ENCODE measurements at regions not wholly inside any gene's neighbourhood (a gene's known extent, or its start where the extent isn't known, plus 50 kb on each side); places are given as distances from the start of the nearest gene placed in this dataset.
"Not testable (repeated sequence)": the region's sequence is repeated elsewhere in the genome, so short reads cannot be mapped to it uniquely, and the experiment has no call there.

GRCh38 chr1:55885619-55886018 lies 670.5 kb upstream of the USP24 start:
- no peak for DNase-seq (ENCODE audit: low read depth, low spot score)

GRCh38 chr1:55882931-55883330 lies 667.8 kb upstream of the USP24 start:
- no peak for DNase-seq (ENCODE audit: low read depth, low spot score)

DNA sequence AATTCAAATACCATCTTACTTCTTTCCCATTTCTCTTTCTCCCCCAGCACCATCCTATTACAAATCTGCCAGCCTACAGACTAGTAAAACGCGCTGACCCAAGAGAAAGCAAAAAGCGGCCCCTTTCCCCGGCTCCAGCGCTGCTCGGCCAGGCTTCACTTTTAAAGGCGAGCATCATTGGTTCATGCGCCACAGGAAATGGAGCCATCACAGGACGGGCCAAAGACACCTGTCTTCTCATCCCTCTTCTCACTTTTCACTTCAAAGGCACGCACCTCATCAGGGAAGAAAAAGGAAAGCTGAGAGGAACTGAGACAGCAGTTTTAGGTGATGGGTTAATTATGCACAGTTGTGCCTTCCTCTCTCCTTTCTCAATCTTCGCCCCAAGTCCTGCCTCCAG lies 664.2 kb upstream of the USP24 start:
- no peak for DNase-seq (ENCODE audit: low read depth, low spot score)

GRCh38 chr1:55877437-55878232 lies 662.5 kb upstream of the USP24 start:
- no peak for DNase-seq (ENCODE audit: low read depth, low spot score)

GRCh38 chr1:55876276-55877060 lies 661.3 kb upstream of the USP24 start:
- DNase-seq (ENCODE audit: low read depth, low spot score): no peak

DNA sequence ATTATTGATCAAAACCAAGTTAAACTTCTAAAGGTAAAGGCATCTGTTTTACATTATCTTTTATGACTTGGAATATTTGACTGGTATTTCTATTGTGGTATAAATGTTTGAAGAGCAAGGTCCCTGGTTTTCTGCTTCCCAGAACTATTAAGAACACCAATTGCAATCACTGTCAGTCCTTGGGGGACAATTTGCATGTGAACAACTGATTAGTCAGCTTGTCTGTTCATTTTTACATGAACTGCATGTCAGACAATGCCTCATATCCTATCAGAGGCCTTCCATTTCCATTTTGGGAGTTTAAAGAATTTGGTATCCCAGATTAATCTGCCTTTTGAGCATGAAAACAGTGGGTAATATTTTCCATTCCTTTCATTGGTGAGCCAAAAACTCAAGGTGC lies 654.9 kb upstream of the USP24 start:
- DNase-seq (ENCODE audit: low read depth, low spot score): no peak

GRCh38 chr1:55869065-55869464 lies 653.9 kb upstream of the USP24 start:
- no peak for DNase-seq (ENCODE audit: low read depth, low spot score)

- no peak for DNase-seq (ENCODE audit: low read depth, low spot score)
These were observed 652.9 kb upstream of the USP24 start for GRCh38 chr1:55868026-55868425.

- no peak for DNase-seq (ENCODE audit: low read depth, low spot score)
These were observed 652.2 kb upstream of the USP24 start for GRCh38 chr1:55867304-55867843.

GRCh38 chr1:55865778-55866177 lies 650.6 kb upstream of the USP24 start:
- DNase-seq (ENCODE audit: low read depth, low spot score): not testable (repeated sequence)

DNA sequence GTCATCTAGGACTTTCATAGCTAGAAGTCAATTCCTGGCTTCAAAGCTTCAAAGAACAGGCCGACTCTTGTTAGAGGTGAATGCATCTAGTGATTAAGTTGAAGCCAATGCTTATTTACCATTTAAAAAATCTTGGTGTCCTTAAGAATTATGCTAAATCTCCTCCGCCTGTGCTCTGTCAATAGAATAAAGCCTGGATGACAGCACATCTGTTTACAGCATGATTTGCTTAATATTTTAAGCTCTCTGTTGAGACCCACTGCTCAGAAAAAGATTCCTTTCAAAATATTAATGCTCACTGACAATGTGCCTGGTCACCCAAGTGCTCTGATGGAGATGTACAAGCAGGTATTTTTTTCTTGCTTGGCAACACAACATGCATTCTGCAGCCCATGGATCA lies 649.1 kb upstream of the USP24 start:
- no peak for DNase-seq (ENCODE audit: low read depth, low spot score)

DNA sequence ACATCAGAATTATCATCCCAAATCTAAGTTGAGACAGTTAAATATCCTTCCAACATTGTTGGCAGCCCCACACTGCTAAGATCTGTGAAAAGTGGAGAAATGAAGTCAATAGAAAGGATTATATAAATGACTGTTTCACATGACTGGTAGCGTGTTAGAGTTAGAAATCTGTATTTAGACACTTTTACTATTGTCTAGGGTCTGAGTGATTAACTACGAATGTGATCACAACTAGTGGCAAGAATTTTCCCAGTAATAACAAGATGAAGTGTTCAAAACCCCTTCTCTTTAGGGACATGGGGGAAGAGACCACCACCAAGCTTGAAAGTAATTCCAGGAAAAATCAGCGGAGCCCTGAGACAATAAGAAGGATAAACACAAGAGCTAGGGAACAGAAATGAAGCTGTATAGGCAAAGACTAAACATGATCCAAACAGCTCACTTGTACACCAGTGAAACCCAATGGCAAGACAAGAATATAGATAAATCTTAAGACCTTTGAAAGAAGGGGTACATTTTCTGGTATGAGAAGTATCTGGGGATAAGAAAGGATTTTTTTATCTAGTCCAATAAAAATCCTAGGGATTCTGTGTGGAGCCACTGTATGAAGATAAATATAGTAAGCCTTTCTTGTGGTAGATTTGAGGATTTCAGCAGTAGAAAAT lies 646.6 kb upstream of the USP24 start:
- DNase-seq (ENCODE audit: low read depth, low spot score): no peak

DNA sequence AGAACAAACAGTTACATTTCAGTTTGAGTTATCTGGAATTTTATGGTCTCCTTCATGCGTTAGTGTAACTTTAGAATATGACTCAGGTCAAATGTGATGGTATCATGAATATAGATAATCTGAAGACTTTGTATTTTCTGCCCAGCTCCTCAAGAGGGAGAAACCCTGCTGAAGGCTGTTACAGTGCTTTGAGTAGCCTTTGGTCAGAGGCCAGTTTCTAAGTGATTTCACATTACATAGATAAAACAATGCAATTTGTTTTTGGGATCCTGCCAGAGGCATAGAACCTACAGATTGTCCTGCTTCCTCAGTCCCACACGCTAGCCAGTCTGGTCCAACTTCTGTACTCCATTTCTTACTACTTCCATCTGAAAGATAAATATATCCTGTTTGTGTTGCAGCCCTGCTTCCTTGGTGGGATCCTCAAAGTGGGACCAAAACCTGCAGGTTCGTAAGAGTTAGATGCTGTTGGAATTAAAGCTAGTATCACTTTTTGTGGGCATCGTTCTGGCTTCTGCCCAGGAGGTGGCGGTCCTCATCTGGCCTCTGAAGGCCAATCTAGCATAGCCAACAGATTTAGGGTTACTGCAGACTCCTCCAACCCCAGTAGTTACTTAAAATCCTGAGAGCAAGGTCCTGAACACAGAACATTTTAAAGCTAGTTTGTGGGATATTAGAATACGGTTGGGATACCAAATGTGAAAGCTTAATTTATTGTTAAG lies 645.8 kb upstream of the USP24 start:
- DNase-seq (ENCODE audit: low read depth, low spot score): no peak

DNA sequence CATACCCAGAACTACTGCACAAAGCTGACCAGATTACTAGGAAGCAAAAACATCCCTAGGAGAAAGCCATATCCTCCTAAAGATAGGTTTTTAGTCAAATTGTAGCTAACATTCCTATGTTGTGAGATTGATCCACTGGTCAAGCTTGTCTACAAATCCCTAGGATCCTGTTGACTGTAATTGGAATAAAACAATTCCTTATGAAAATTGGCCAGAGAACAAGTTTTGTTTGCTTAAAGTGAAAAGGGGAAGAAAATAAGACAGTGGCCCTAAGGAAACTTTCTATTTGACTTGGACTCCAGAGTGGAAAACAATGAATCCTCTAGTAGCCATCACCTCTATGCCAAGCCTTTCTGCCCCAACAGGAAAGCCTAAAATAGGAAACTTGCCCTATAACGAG lies 645.2 kb upstream of the USP24 start:
- DNase-seq (ENCODE audit: low read depth, low spot score): no peak

GRCh38 chr1:55854911-55855310 lies 639.7 kb upstream of the USP24 start:
- DNase-seq (ENCODE audit: low read depth, low spot score): no peak

- DNase-seq (ENCODE audit: low read depth, low spot score): no peak
These were observed 633.7 kb upstream of the USP24 start for GRCh38 chr1:55848906-55849305.

DNA sequence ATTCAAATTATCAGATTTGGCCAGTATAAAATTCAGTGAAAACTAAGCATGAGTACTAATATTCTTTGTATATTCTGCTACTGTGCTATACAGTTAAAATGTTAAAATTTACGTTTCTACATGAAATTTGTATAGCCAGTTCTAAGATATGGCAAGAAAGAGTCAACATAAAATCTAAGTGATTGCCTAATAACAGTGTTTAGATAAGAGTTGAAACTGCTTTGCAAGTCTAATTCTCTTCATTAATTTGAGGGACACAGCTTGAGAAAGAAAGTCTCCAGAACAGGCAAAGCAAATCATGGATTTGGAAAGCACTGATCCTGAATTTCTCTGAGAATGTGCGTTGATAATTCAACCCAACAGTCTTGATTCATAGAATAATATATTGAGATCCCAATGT lies 630.9 kb upstream of the USP24 start:
- DNase-seq (ENCODE audit: low read depth, low spot score): no peak

DNA sequence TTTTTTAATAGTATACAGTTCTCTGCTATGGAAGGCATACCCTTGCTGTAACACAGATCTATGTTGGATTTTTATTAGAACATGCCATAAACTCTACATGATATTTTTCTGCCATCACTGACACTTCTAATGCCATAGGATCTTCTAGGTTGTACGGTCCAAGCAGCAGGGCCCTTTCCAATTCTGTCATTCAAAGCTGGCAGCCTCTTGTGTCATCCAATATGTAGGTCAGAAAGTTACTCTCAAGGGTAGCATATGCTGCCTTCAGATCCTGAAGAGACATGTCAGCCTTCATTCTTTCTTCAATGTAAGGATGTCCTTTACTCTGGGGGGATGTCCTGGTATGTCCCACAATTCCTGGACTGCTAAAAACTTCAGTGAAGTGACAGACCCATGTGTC lies 629.2 kb upstream of the USP24 start:
- no peak for DNase-seq (ENCODE audit: low read depth, low spot score)

- no peak for DNase-seq (ENCODE audit: low read depth, low spot score)
These were observed 624.5 kb upstream of the USP24 start for GRCh38 chr1:55839626-55840025.

DNA sequence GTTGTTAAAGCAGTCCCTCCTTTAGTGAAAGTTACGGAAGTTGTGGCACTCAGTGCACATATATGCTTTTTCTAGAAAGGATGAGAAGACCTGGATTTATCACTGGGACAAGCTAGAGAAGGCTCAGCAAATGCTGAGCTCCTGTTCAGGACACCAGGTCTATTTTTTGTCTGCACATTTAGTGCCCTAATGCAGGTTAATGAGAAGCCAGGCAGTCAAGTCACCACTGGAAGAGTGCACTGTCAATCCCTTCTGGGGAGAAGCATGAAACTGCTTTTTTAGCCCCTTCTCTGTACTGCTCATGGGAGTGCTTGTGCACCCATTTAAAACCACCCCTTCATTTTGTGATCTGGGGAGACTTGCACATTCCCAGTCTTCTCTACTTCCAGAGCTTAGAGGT lies 624.1 kb upstream of the USP24 start:
- no peak for DNase-seq (ENCODE audit: low read depth, low spot score)

GRCh38 chr1:55836086-55836485 lies 620.9 kb upstream of the USP24 start:
- DNase-seq (ENCODE audit: low read depth, low spot score): no peak

All from pulmonary artery endothelial cell (primary cell).